Brain microvascular endothelial cell (primary cell): ENCODE measurements at regions not wholly inside any gene's neighbourhood (a gene's known extent, or its start where the extent isn't known, plus 50 kb on each side); places are given as distances from the start of the nearest gene placed in this dataset.

ENCODE experiments used
- DNase-seq: peaks from one replicate; pipeline ENCODE4 v3.0.0-alpha.2; 2020
- H3K27ac ChIP-seq: fragments of 250-450 bp; sonication (Bioruptor Pico); 2 replicates; pipeline ENCODE4 v1.5.1; 2020; ENCODE audit warnings: mild to moderate bottlenecking, moderate library complexity
- H3K27me3 ChIP-seq: fragments of 250-450 bp; sonication (Bioruptor Pico); replicated peaks from 2 replicates; pipeline ENCODE4 v1.5.1; 2020; ENCODE audit warnings: mild to moderate bottlenecking
- H3K36me3 ChIP-seq: fragments of 250-450 bp; sonication (Bioruptor Pico); replicated peaks from 2 replicates; pipeline ENCODE4 v1.5.1; 2020; ENCODE audit warnings: mild to moderate bottlenecking
- H3K4me3 ChIP-seq: 2 replicates; pipeline ENCODE4 v1.5.1; 2011; ENCODE audit warnings: low read depth, mild to moderate bottlenecking, control low read depth, low read length, moderate library complexity
- CTCF ChIP-seq: IDR thresholded peaks from 2 replicates; pipeline ENCODE4 v1.5.1; 2011; ENCODE audit warnings: low read depth, mild to moderate bottlenecking, moderate library complexity, low read length, control low read depth, inconsistent platforms; ENCODE audit errors: missing control alignments
- in situ Hi-C: cut with HindIII; loops from 2 replicates; pipeline ENCODE4 v1.10.0; 2017; ENCODE audit warnings: low sequenced_read_pairs, low pct_ligation_motif_present

DNA sequence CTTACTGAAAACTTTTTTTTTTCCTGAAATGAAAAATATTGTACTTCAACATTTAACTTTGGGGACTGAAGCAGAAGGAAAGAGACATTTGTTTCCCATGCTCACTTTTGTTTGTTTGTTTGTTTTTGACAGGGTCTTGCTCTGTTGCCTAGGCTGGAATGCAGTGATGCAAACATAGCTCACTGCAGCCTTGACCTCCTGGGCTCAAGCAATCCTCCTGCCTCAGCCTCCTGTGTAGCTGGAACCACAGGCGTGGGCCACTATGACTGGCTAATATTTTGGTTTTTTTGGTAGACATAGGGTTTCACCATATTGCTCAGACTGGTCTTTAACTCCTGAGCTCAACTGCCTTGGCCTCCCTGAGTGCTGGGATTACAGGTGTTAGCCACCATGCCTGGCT lies 70.9 kb upstream of the SPTBN1 start:
- H3K27me3 ChIP-seq: no peaks in the 10 kb centered on the region
- DNase-seq: no peak
- TF ChIP-seq CTCF: no peak
- in situ Hi-C loops: no loop called here
- no peak overlapping the region for H3K4me3 ChIP-seq
- H3K27ac ChIP-seq: no peak overlapping the region
- H3K36me3 ChIP-seq: no peaks in the 10 kb centered on the region

- Histone ChIP-seq H3K4me3 (no peak overlapping the region), H3K36me3 (no peaks in the 10 kb centered on the region), H3K27me3 (no peaks in the 10 kb centered on the region), H3K27ac (no peak overlapping the region)
- no peak for TF ChIP-seq CTCF
- DNase-seq: no peak
- in situ Hi-C loops: no loop called here
Measured at GRCh38 chr2:54386585-54386984, 69.5 kb upstream of the SPTBN1 start.

DNA sequence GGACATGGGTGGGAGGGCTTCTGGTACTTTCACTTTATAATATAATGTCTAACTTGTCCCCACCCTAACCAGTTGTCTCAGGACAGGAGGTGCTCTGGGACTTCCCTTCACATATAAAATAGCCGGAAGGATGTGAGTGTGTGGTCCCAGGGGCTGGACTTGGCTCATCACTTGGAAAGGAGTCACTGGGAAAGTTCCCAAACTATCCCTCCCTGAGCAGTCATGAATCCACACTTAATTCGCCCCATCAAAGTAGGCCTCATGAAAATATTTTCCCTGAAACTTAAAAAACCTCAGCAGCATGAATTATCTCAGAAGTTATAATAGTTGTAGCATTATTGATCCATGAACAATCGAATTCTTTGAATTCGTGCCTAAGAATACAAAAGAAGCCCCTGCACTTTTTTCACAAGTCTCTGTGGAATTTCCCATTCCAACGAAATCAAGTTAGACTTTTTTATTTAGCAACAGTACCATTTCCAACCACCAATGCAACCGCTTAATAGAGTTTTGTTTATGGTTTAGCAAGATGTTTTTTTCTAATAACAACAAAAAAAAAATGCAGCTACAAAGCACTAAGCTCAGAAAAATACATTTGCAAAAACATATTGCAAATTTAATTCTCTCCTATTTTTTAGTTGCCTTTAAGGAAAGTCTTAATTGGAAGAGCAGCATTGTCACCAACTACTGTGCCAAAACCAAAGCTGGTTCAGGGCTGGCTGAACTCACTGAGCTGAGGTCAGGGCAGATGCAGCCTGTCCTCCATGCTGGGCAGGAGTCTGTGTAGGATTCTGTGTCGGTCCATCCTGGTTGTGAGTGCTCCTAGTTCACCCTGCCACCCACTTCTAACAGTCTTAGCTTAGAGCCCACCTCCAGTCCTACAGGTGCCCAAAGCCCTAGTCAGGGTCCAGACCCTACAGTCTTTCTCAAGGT lies 68.8 kb upstream of the SPTBN1 start:
- no peak overlapping the region for H3K27ac ChIP-seq
- in situ Hi-C loops: no loop called here
- DNase-seq: peak; percentile 11

GRCh38 chr2:54388076-54388475 lies 68.1 kb upstream of the SPTBN1 start:
- no peak for DNase-seq
- TF ChIP-seq CTCF: no peak
- H3K27ac ChIP-seq: no peak overlapping the region
- H3K4me3 ChIP-seq: no peak overlapping the region
- in situ Hi-C loops: no loop called here
- no peaks in the 10 kb centered on the region for H3K27me3 ChIP-seq
- no peaks in the 10 kb centered on the region for H3K36me3 ChIP-seq

More for the DNA sequence above, 68.8 kb upstream of the SPTBN1 start:
- Histone ChIP-seq H3K27me3 (no peaks in the 10 kb centered on the region), H3K4me3 (no peak overlapping the region), H3K36me3 (no peaks in the 10 kb centered on the region)
- no peak for TF ChIP-seq CTCF

DNA sequence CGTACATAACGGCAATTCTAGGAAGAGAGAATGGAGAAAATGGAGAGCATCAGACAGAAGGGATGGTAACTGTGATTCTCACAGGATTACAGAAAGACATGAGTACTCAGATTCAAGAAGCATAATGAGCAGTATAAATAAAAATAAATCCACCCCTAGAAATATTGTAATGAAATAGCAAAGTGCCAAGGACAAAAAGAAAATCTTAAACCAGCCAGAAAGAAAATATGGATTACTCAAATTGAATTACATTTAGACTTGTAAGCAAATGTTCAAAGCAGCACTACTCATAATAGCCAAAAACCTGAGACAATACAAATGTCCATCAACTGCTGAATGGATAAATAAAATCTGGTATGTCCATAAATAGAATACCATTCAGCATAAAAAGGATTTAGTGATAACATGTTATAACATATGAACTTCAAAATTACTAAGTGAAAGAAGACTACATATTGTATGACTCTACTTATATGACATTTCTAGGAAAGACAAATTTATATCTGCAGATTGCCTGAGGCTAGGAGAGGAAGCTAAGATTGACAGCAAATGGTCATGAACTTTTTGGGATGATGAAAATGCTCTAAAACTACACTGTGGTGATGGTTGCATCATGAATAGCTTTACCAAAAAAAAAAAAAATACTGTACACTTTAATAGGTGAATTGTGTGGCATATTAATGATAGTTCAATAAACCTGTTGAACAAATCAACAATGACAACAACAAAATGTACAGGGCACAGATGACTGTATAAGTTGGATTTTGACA lies 63.4 kb upstream of the SPTBN1 start:
- Histone ChIP-seq H3K36me3 (no peaks in the 10 kb centered on the region), H3K27ac (no peak overlapping the region), H3K4me3 (no peak overlapping the region), H3K27me3 (no peaks in the 10 kb centered on the region)
- in situ Hi-C loops: no loop called here
- no peak for TF ChIP-seq CTCF
- DNase-seq: no peak
